HL-60 (cell line): ENCODE measurements at regions not wholly inside any gene's neighbourhood (a gene's known extent, or its start where the extent isn't known, plus 50 kb on each side); places are given as distances from the start of the nearest gene placed in this dataset.

Source experiments
- CTCF ChIP-seq: IDR thresholded peaks from one replicate; pipeline ENCODE4 v1.5.1; 2011; ENCODE audit warnings: low read length, control low read depth, inconsistent platforms; ENCODE audit not compliant: insufficient read depth
- GABPA ChIP-seq: IDR thresholded peaks from 2 replicates; pipeline ENCODE4 v1.6.1; 2012; ENCODE audit warnings: low read depth
- POLR2AphosphoS5 ChIP-seq: IDR thresholded peaks from 2 replicates; pipeline ENCODE4 v1.6.1; 2012; ENCODE audit warnings: low read depth
- REST ChIP-seq: IDR thresholded peaks from 2 replicates; pipeline ENCODE4 v1.6.1; 2012; ENCODE audit warnings: low read depth; ENCODE audit not compliant: insufficient replicate concordance
- SPI1 ChIP-seq: IDR thresholded peaks from 2 replicates; pipeline ENCODE4 v1.6.1; 2012; ENCODE audit warnings: low read depth, mild to moderate bottlenecking, borderline replicate concordance

- TF ChIP-seq CTCF = no peak
- TF ChIP-seq REST = no peak
- TF ChIP-seq GABPA = no peak
- no peak for TF ChIP-seq POLR2AphosphoS5
- TF ChIP-seq SPI1 = no peak
These were observed 71.1 kb upstream of the HK2 start for GRCh38 chr2:74762789-74763188.
